AG04450 (cell line): ENCODE measurements at regions not wholly inside any gene's neighbourhood (a gene's known extent, or its start where the extent isn't known, plus 50 kb on each side); places are given as distances from the start of the nearest gene placed in this dataset.

Source experiments
- CTCF ChIA-PET: fragments of 300-600, 350-600 bp; formaldehyde crosslinking; extraction: SDS; loops from one replicate; lab custom pipeline; 2022; ENCODE audit warnings: antibody characterized with exemption, inconsistent platforms; lab: Charles Lee
- POLR2A ChIA-PET: fragments of 350-600 bp; formaldehyde crosslinking; extraction: SDS; loops from one replicate; lab custom pipeline; 2021; ENCODE audit warnings: antibody characterized with exemption, inconsistent platforms; lab: Yijun Ruan, JAX
- DNase-seq: peaks from one replicate; pipeline ENCODE4 v3.0.0-alpha.2; 2011; ENCODE audit warnings: low read depth, low spot score
- H3K27ac ChIP-seq: one replicate; pipeline ENCODE4 v1.5.1; 2012; ENCODE audit warnings: low read depth, low read length, control low read depth
- H3K27me3 ChIP-seq: one replicate; pipeline ENCODE4 v1.6.0; 2012; ENCODE audit warnings: low read length; ENCODE audit not compliant: control insufficient read depth, insufficient read depth
- H3K4me3 ChIP-seq: 2 replicates; pipeline ENCODE4 v1.5.1; 2011; ENCODE audit warnings: mild to moderate bottlenecking, low read depth, low read length, control low read depth
- H3K9me3 ChIP-seq: 2 replicates; pipeline ENCODE4 v1.5.1; 2012; ENCODE audit warnings: low read length; ENCODE audit not compliant: control insufficient read depth, insufficient read depth
- CTCF ChIP-seq: IDR thresholded peaks from 2 replicates; pipeline ENCODE4 v1.5.1; 2011; ENCODE audit warnings: low read depth, low read length, control low read depth, inconsistent platforms

GRCh38 chr1:79304131-79304530 is 297.6 kb upstream of the ADGRL4 start:
- TF ChIP-seq CTCF, result no peak
- Histone ChIP-seq H3K27ac (no peak overlapping the region), H3K4me3 (no peak overlapping the region), H3K27me3 (no peaks in the 10 kb centered on the region), H3K9me3 (no peaks in the 10 kb centered on the region)
- ChIA-PET POLR2A (no interaction called here), CTCF (interaction anchor here (0.6 kb wide), 2 partner anchors 8 to 16 kb away, joined by 3 to 4 read pairs; no protein-coding TSS in a partner anchor)
- no peak for DNase-seq

GRCh38 chr1:79303040-79303439 is 296.5 kb upstream of the ADGRL4 start:
- Histone ChIP-seq H3K4me3 (no peak overlapping the region), H3K27ac (no peak overlapping the region), H3K9me3 (no peaks in the 10 kb centered on the region), H3K27me3 (no peaks in the 10 kb centered on the region)
- ChIA-PET POLR2A (no interaction called here), CTCF (no interaction called here)
- no peak for DNase-seq
- no peak for TF ChIP-seq CTCF

GRCh38 chr1:79302380-79302930 is 295.9 kb upstream of the ADGRL4 start:
- TF ChIP-seq CTCF, result no peak
- no peaks in the 10 kb centered on the region for H3K27me3 ChIP-seq
- ChIA-PET CTCF (no interaction called here), POLR2A (no interaction called here)
- DNase-seq, result no peak
- no peak overlapping the region for H3K27ac ChIP-seq
- no peaks in the 10 kb centered on the region for H3K9me3 ChIP-seq
- no peak overlapping the region for H3K4me3 ChIP-seq

GRCh38 chr1:79295967-79296366 is 289.4 kb upstream of the ADGRL4 start:
- Histone ChIP-seq H3K4me3 (no peak overlapping the region), H3K9me3 (no peaks in the 10 kb centered on the region), H3K27me3 (no peaks in the 10 kb centered on the region), H3K27ac (no peak overlapping the region)
- no peak for DNase-seq
- POLR2A ChIA-PET, result no interaction called here
- TF ChIP-seq CTCF, result no peak
- CTCF ChIA-PET, result no interaction called here

GRCh38 chr1:79293611-79294010 is 287.1 kb upstream of the ADGRL4 start:
- Histone ChIP-seq H3K9me3 (no peaks in the 10 kb centered on the region), H3K27ac (no peak overlapping the region), H3K4me3 (no peak overlapping the region), H3K27me3 (no peaks in the 10 kb centered on the region)
- ChIA-PET CTCF (no interaction called here), POLR2A (no interaction called here)
- no peak for DNase-seq
- no peak for TF ChIP-seq CTCF
